IMR-90 (cell line): ENCODE measurements at regions not wholly inside any gene's neighbourhood (a gene's known extent, or its start where the extent isn't known, plus 50 kb on each side); places are given as distances from the start of the nearest gene placed in this dataset.

Experiments
- ATAC-seq: fragments of 200-7000 bp; cut with Tn5 transposase; 2 replicates; pipeline ENCODE4 v1.9.1; 2020; ENCODE audit warnings: low read depth, mild to moderate bottlenecking, moderate library complexity
- BruUV-seq: library from RNA; stranded (reverse); fragments of 400-500 nt; replicated peaks from 2 replicates; lab custom pipeline; 2021; lab: Mats Ljungman, UMichigan
- CTCF ChIA-PET: fragments of 300-600 bp; formaldehyde crosslinking; extraction: SDS; loops from one replicate; lab custom pipeline; 2021; ENCODE audit warnings: antibody characterized with exemption; lab: Yijun Ruan, JAX
- POLR2A ChIA-PET: fragments of 300-600 bp; sonication (Branson Sonifier 250); formaldehyde crosslinking; loops from one replicate; lab custom pipeline; 2022; ENCODE audit warnings: antibody characterized with exemption; ENCODE audit not compliant: unreplicated experiment; lab: Charles Lee
- DNase-seq: peaks from one replicate; pipeline ENCODE4 v3.0.0; 2013
- H2AFZ ChIP-seq: replicated peaks from 2 replicates; pipeline ENCODE3; 2013; ENCODE audit warnings: low read length, mild to moderate bottlenecking; ENCODE audit not compliant: poor library complexity
- H2AK5ac ChIP-seq: 2 replicates; pipeline ENCODE4 v1.6.1; 2013; ENCODE audit warnings: low read depth, low read length, inconsistent platforms
- H2AK9ac ChIP-seq: replicated peaks from 2 replicates; pipeline ENCODE3; 2013; ENCODE audit warnings: mild to moderate bottlenecking, low read depth, low read length, moderate library complexity; ENCODE audit not compliant: poor library complexity
- H2BK120ac ChIP-seq: 2 replicates; pipeline ENCODE4 v1.6.1; 2013; ENCODE audit warnings: low read depth, low read length, inconsistent platforms
- H2BK15ac ChIP-seq: 3 replicates; pipeline ENCODE4 v1.6.1; 2013; ENCODE audit warnings: low read depth, low read length, inconsistent platforms
- H2BK20ac ChIP-seq: 2 replicates; pipeline ENCODE4 v1.6.1; 2013; ENCODE audit warnings: low read depth, mild to moderate bottlenecking, inconsistent platforms, low read length, moderate library complexity
- H2BK5ac ChIP-seq: 2 replicates; pipeline ENCODE4 v1.6.1; 2013; ENCODE audit warnings: mild to moderate bottlenecking, low read depth, low read length, inconsistent platforms; ENCODE audit not compliant: poor library complexity, severe bottlenecking
- H3K14ac ChIP-seq: replicated peaks from 2 replicates; pipeline ENCODE4 v1.6.1; 2013; ENCODE audit warnings: low read depth, low read length, inconsistent platforms
- H3K18ac ChIP-seq: 2 replicates; pipeline ENCODE4 v1.6.1; 2013; ENCODE audit warnings: low read depth, low read length, control low read depth
- H3K23ac ChIP-seq: 2 replicates; pipeline ENCODE4 v1.6.1; 2013; ENCODE audit warnings: low read depth, low read length, inconsistent platforms
- H3K27ac ChIP-seq: 2 replicates; pipeline ENCODE4 v1.5.1; 2013; ENCODE audit warnings: mild to moderate bottlenecking, control low read depth, low read length; ENCODE audit not compliant: insufficient read depth
- H3K27me3 ChIP-seq: 2 replicates; pipeline ENCODE4 v1.6.1; 2013; ENCODE audit warnings: low read length; ENCODE audit not compliant: control insufficient read depth, insufficient read depth
- H3K36me3 ChIP-seq: 2 replicates; pipeline ENCODE4 v1.6.1; 2013; ENCODE audit warnings: low read length, mixed read lengths; ENCODE audit not compliant: control insufficient read depth, insufficient read depth
- H3K4ac ChIP-seq: 2 replicates; pipeline ENCODE4 v1.6.1; 2013; ENCODE audit warnings: low read depth, low read length, inconsistent platforms
- H3K4me1 ChIP-seq: 2 replicates; pipeline ENCODE4 v1.6.1; 2013; ENCODE audit warnings: low read length, mixed read lengths; ENCODE audit not compliant: control insufficient read depth, insufficient read depth
- H3K4me2 ChIP-seq: 2 replicates; pipeline ENCODE4 v1.6.1; 2013; ENCODE audit warnings: low read depth, mild to moderate bottlenecking, control low read depth, low read length, moderate library complexity
- H3K4me3 ChIP-seq: 2 replicates; pipeline ENCODE4 v1.5.1; 2013; ENCODE audit warnings: low read depth, mild to moderate bottlenecking, control low read depth, low read length, moderate library complexity; ENCODE audit not compliant: insufficient read depth
- H3K56ac ChIP-seq: 2 replicates; pipeline ENCODE4 v1.6.1; 2013; ENCODE audit warnings: low read length, inconsistent platforms; ENCODE audit not compliant: insufficient read depth; ENCODE audit errors: extremely low read depth
- H3K79me1 ChIP-seq, 2 experiments: 2 replicates each; pipeline ENCODE4 v1.6.1; 2013; ENCODE audit warnings: low read length in 2 of 2, inconsistent platforms in 1 of 2, low read depth in 1 of 2
- H3K9ac ChIP-seq: 2 replicates; pipeline ENCODE4 v1.6.1; 2013; ENCODE audit warnings: low read depth, low read length, control low read depth
- H3K9me1 ChIP-seq: 2 replicates; pipeline ENCODE4 v1.6.1; 2013; ENCODE audit warnings: low read length, inconsistent platforms; ENCODE audit not compliant: insufficient read depth
- H3K9me3 ChIP-seq: 2 replicates; pipeline ENCODE4 v1.6.1; 2013; ENCODE audit warnings: low read length; ENCODE audit not compliant: control insufficient read depth, insufficient read depth
- H4K20me1 ChIP-seq: 2 replicates; pipeline ENCODE4 v1.6.1; 2013; ENCODE audit warnings: low read length, inconsistent platforms; ENCODE audit not compliant: insufficient read depth
- H4K5ac ChIP-seq: 2 replicates; pipeline ENCODE4 v1.6.1; 2013; ENCODE audit warnings: mild to moderate bottlenecking, low read depth, low read length, control low read depth
- H4K8ac ChIP-seq, 2 experiments: 2 replicates each; pipeline ENCODE4 v1.6.1; 2013; ENCODE audit warnings: low read depth in 2 of 2, low read length in 2 of 2, control low read depth in 1 of 2, inconsistent platforms in 1 of 2
- H4K91ac ChIP-seq: 2 replicates; pipeline ENCODE4 v1.6.1; 2013; ENCODE audit warnings: low read depth, low read length, inconsistent platforms; ENCODE audit not compliant: insufficient read depth
- MAFK ChIP-seq: IDR thresholded peaks from 2 replicates; pipeline ENCODE4 v1.6.1; 2012; ENCODE audit warnings: low read depth, low read length, improper control_type of control experiment
- RCOR1 ChIP-seq: IDR thresholded peaks from 2 replicates; pipeline ENCODE4 v1.6.1; 2012; ENCODE audit warnings: mild to moderate bottlenecking, low read length, improper control_type of control experiment; ENCODE audit not compliant: insufficient replicate concordance
- USF2 ChIP-seq: fragments of 150-350 bp; IDR thresholded peaks from 2 replicates; pipeline ENCODE4 v1.6.1; 2017; ENCODE audit warnings: mild to moderate bottlenecking, antibody characterized with exemption, low read length, low read depth
- WGBS, 2 experiments: methylation state at CpG; one replicate each; pipeline versions ENCODE4 v1.1.5 to v1.1.7; 2013; ENCODE audit warnings: missing lambda C conversion rate in 2 of 2; ENCODE audit not compliant: insufficient read length in 1 of 2; ENCODE audit errors: extremely low coverage in 2 of 2; 5-methylcytosine and 5-hydroxymethylcytosine counted together
- dilution Hi-C: fragments of 300-500 bp; cut with HindIII; formaldehyde crosslinking; loops from one replicate; pipeline ENCODE4 v1.14.3; 2018; ENCODE audit warnings: low sequenced_read_pairs; ENCODE audit not compliant: unreplicated experiment
- in situ Hi-C: fragments of 300-500 bp; cut with MboI; formaldehyde crosslinking; loops from 3 replicates; pipeline ENCODE4 v1.14.3; 2019; ENCODE audit warnings: low sequenced_read_pairs, inconsistent platforms, mixed read lengths
- intact Hi-C: fragments of 100-400 bp; cut with micrococcal nuclease; formaldehyde crosslinking; loops from 2 replicates; pipeline ENCODE4 v1.10.0; 2022

GRCh38 chr9:7668541-7668940 is 131.0 kb downstream of the DMAC1 start:
- WGBS, 2 experiments: no CpG with 5 or more reads among the region's 1 CpG
- no peak overlapping the region for H4K5ac ChIP-seq
- no peak for TF ChIP-seq MAFK
- TF ChIP-seq RCOR1: no peak
- TF ChIP-seq USF2: no peak
- H3K9me1 ChIP-seq: no peaks in the 10 kb centered on the region
- H3K79me1 ChIP-seq: no peaks in the 10 kb centered on the region
- H2BK20ac ChIP-seq: no peak overlapping the region
- no peak overlapping the region for H3K23ac ChIP-seq
- H3K4ac ChIP-seq: no peak overlapping the region
- H3K4me2 ChIP-seq: no peak overlapping the region
- no peak overlapping the region for H2BK120ac ChIP-seq
- CTCF ChIA-PET: no interaction called here
- no peak overlapping the region for H4K91ac ChIP-seq
- DNase-seq (no peak), ATAC-seq (no peak)
- POLR2A ChIA-PET: no interaction called here
- no peak overlapping the region for H3K4me3 ChIP-seq
- no peaks in the 10 kb centered on the region for H4K20me1 ChIP-seq
- H3K36me3 ChIP-seq: no peaks in the 10 kb centered on the region
- H2BK15ac ChIP-seq: no peak overlapping the region
- H3K18ac ChIP-seq: no peak overlapping the region
- no peak overlapping the region for H2BK5ac ChIP-seq
- no peak overlapping the region for H3K14ac ChIP-seq
- no peak overlapping the region for H4K8ac ChIP-seq
- intact Hi-C loops (no loop called here), dilution Hi-C loops (no loop called here), in situ Hi-C loops (no loop called here)
- no peak overlapping the region for H3K9ac ChIP-seq
- no TSS peak for BruUV-seq
- no peak overlapping the region for H2AFZ ChIP-seq
- H3K56ac ChIP-seq: no peak overlapping the region
- H2AK5ac ChIP-seq: no peak overlapping the region
- no peak overlapping the region for H2AK9ac ChIP-seq
- no peaks in the 10 kb centered on the region for H3K27me3 ChIP-seq
- no peaks in the 10 kb centered on the region; the same call in 1 of the 2 replicates for H3K9me3 ChIP-seq
- H3K4me1 ChIP-seq: no peaks in the 10 kb centered on the region
- H3K27ac ChIP-seq: no peak overlapping the region
